Neuronal stem cell (in vitro differentiated cells): ENCODE measurements at regions not wholly inside any gene's neighbourhood (a gene's known extent, or its start where the extent isn't known, plus 50 kb on each side); places are given as distances from the start of the nearest gene placed in this dataset.
A peak's percentile ranks its signal among the peaks of the same experiment; 100 is the strongest.

Source experiments
- DNase-seq: peaks from one replicate; pipeline ENCODE4 v3.0.0-alpha.2; 2013; ENCODE audit warnings: low spot score
- H2AFZ ChIP-seq: one replicate; pipeline ENCODE4 v1.6.1; 2013; ENCODE audit warnings: mild to moderate bottlenecking, low read length, inconsistent platforms
- H2AK5ac ChIP-seq: 2 replicates; pipeline ENCODE4 v1.6.1; 2013; ENCODE audit warnings: low read depth, mild to moderate bottlenecking, inconsistent platforms, low read length, moderate library complexity, mixed read lengths
- H2BK120ac ChIP-seq: 2 replicates; pipeline ENCODE4 v1.6.1; 2013; ENCODE audit warnings: low read depth, mild to moderate bottlenecking, inconsistent platforms, low read length, moderate library complexity, mixed read lengths
- H2BK12ac ChIP-seq: one replicate; pipeline ENCODE4 v1.6.1; 2013; ENCODE audit warnings: low read length, inconsistent platforms
- H2BK15ac ChIP-seq: 2 replicates; pipeline ENCODE4 v1.6.1; 2013; ENCODE audit warnings: mild to moderate bottlenecking, low read length, inconsistent platforms, mixed read lengths
- H2BK5ac ChIP-seq: one replicate; pipeline ENCODE4 v1.6.1; 2013; ENCODE audit warnings: inconsistent platforms, mild to moderate bottlenecking, low read length, moderate library complexity
- H3K14ac ChIP-seq: one replicate; pipeline ENCODE4 v1.6.1; 2013; ENCODE audit warnings: low read length, inconsistent platforms
- H3K18ac ChIP-seq: 2 replicates; pipeline ENCODE4 v1.6.1; 2013; ENCODE audit warnings: low read length, inconsistent platforms
- H3K23ac ChIP-seq: 2 replicates; pipeline ENCODE4 v1.6.1; 2013; ENCODE audit warnings: low read depth, mild to moderate bottlenecking, mixed read lengths, low read length, inconsistent platforms; ENCODE audit not compliant: poor library complexity
- H3K27ac ChIP-seq: replicated peaks from 3 replicates; pipeline ENCODE4 v1.5.1; 2013; ENCODE audit warnings: low read length, inconsistent platforms
- H3K27me3 ChIP-seq, 3 experiments: 2 replicates each; pipeline ENCODE4 v1.6.1; 2013; ENCODE audit warnings: low read length in 3 of 3, mild to moderate bottlenecking in 2 of 3, inconsistent platforms in 1 of 3, low read depth in 1 of 3, mixed read lengths in 1 of 3, moderate library complexity in 1 of 3; ENCODE audit not compliant: control insufficient read depth in 3 of 3, insufficient read depth in 3 of 3
- H3K36me3 ChIP-seq, 2 donors: replicated peaks in 1 of 2; 2 replicates each; pipeline ENCODE4 v1.6.1; 2013; ENCODE audit warnings: low read length in 2 of 2; ENCODE audit not compliant: control insufficient read depth in 2 of 2, insufficient read depth in 2 of 2
- H3K4ac ChIP-seq: 2 replicates; pipeline ENCODE4 v1.6.1; 2013; ENCODE audit warnings: inconsistent platforms, mild to moderate bottlenecking, low read length, moderate library complexity
- H3K4me1 ChIP-seq, 2 donors: 1 replicate in 1 of 2; 2 replicates in 1 of 2; pipeline ENCODE4 v1.6.1; 2013; ENCODE audit warnings: low read length in 2 of 2, low read depth in 1 of 2; ENCODE audit not compliant: control insufficient read depth in 2 of 2, insufficient read depth in 1 of 2
- H3K4me2 ChIP-seq: one replicate; pipeline ENCODE4 v1.6.1; 2013; ENCODE audit warnings: mild to moderate bottlenecking, low read length, inconsistent platforms; ENCODE audit not compliant: insufficient read depth, poor library complexity, severe bottlenecking
- H3K4me3 ChIP-seq, 2 donors: 2 replicates each; pipeline ENCODE4 v1.5.1; 2013; ENCODE audit warnings: low read length in 2 of 2, mild to moderate bottlenecking in 2 of 2, inconsistent platforms in 1 of 2, moderate library complexity in 1 of 2
- H3K79me1 ChIP-seq: one replicate; pipeline ENCODE4 v1.6.1; 2013; ENCODE audit warnings: low read depth, mild to moderate bottlenecking, inconsistent platforms, low read length, moderate library complexity
- H3K9ac ChIP-seq: one replicate; pipeline ENCODE4 v1.6.1; 2013; ENCODE audit warnings: mild to moderate bottlenecking, low read depth, low read length, inconsistent platforms; ENCODE audit not compliant: poor library complexity
- H3K9me3 ChIP-seq, 2 donors: replicated peaks in 1 of 2; 2 replicates each; pipeline versions ENCODE3 to v1.6.1; 2013; ENCODE audit warnings: low read length in 2 of 2, mild to moderate bottlenecking in 2 of 2, inconsistent platforms in 1 of 2, low read depth in 1 of 2, mixed read lengths in 1 of 2, moderate library complexity in 1 of 2; ENCODE audit not compliant: control insufficient read depth in 2 of 2, insufficient read depth in 1 of 2
- H4K8ac ChIP-seq: one replicate; pipeline ENCODE4 v1.6.1; 2013; ENCODE audit warnings: low read depth, mild to moderate bottlenecking, inconsistent platforms, low read length, moderate library complexity
- H4K91ac ChIP-seq: one replicate; pipeline ENCODE4 v1.6.1; 2013; ENCODE audit warnings: low read length, low read depth, mild to moderate bottlenecking, inconsistent platforms; ENCODE audit not compliant: poor library complexity
- WGBS, 2 donors: extraction: QIAGEN DNeasy Blood & Tissue Kit; methylation state at CpG; one replicate each; pipeline ENCODE4 v1.1.7; 2013; ENCODE audit warnings: missing lambda C conversion rate in 2 of 2, mixed read lengths in 1 of 2; ENCODE audit not compliant: insufficient read length in 2 of 2, insufficient replicate concordance in 1 of 2; ENCODE audit errors: extremely low coverage in 2 of 2; 5-methylcytosine and 5-hydroxymethylcytosine counted together

- Histone ChIP-seq H3K4ac (no peak overlapping the region), H4K8ac (no peak overlapping the region), H4K91ac (no peak overlapping the region), H3K18ac (no peak overlapping the region), H3K23ac (no peak overlapping the region), H3K27ac (no peak overlapping the region), H2BK15ac (no peak overlapping the region), H3K27me3 (no peaks in the 10 kb centered on the region), H2BK12ac (no peak overlapping the region), H3K9ac (no peak overlapping the region), H3K79me1 (no peaks in the 10 kb centered on the region), H3K9me3 (peaks cover 0 to 3% of the 10 kb centered on the region in 2 donors), H3K36me3 (no peaks in the 10 kb centered on the region), H2AFZ (no peak overlapping the region), H3K4me1 (no peaks in the 10 kb centered on the region), H2BK5ac (no peak overlapping the region), H2AK5ac (no peak overlapping the region), H3K4me3 (no peak overlapping the region), H3K4me2 (no peak overlapping the region), H3K14ac (no peak overlapping the region), H2BK120ac (no peak overlapping the region)
- no CpG with 5 or more reads among the region's 1 CpG for WGBS, 2 donors
- DNase-seq, result no peak
These were observed 115.8 kb upstream of the LAMA2 start for GRCh38 chr6:128767150-128767549.

GRCh38 chr6:128763599-128764300, 119.2 kb upstream of the LAMA2 start:
- H3K4ac ChIP-seq, result no peak overlapping the region
- no peak overlapping the region for H2BK120ac ChIP-seq
- no peak overlapping the region for H4K8ac ChIP-seq
- H2BK12ac ChIP-seq, result no peak overlapping the region
- H3K9ac ChIP-seq, result no peak overlapping the region
- H2BK5ac ChIP-seq, result no peak overlapping the region
- peaks cover 0 to 5% of the 10 kb centered on the region in 2 donors for H3K9me3 ChIP-seq
- no CpG with 5 or more reads among the region's 2 CpGs for WGBS, 2 donors
- no peak overlapping the region for H4K91ac ChIP-seq
- no peaks in the 10 kb centered on the region for H3K36me3 ChIP-seq
- H3K23ac ChIP-seq, result no peak overlapping the region
- no peaks in the 10 kb centered on the region for H3K27me3 ChIP-seq
- no peak overlapping the region for H3K27ac ChIP-seq
- H3K18ac ChIP-seq, result no peak overlapping the region
- H2AFZ ChIP-seq, result no peak overlapping the region
- H3K14ac ChIP-seq, result no peak overlapping the region
- no peak overlapping the region for H2BK15ac ChIP-seq
- DNase-seq, result no peak
- H2AK5ac ChIP-seq, result no peak overlapping the region
- no peak overlapping the region for H3K4me3 ChIP-seq
- H3K79me1 ChIP-seq, result no peaks in the 10 kb centered on the region
- no peak overlapping the region for H3K4me2 ChIP-seq
- no peaks in the 10 kb centered on the region for H3K4me1 ChIP-seq

- no peak overlapping the region for H3K27ac ChIP-seq
- H2BK5ac ChIP-seq, result no peak overlapping the region
- H3K14ac ChIP-seq, result peak overlapping the region; percentile 31
- no peak overlapping the region for H3K4me2 ChIP-seq
- H3K36me3 ChIP-seq, result no peaks in the 10 kb centered on the region
- H3K4me3 ChIP-seq, result no peak overlapping the region
- WGBS, 2 donors, result no CpG with 5 or more reads among the region's 3 CpGs
- no peaks in the 10 kb centered on the region for H3K27me3 ChIP-seq
- no peak overlapping the region for H2BK120ac ChIP-seq
- H3K79me1 ChIP-seq, result no peaks in the 10 kb centered on the region
- no peak overlapping the region for H3K4ac ChIP-seq
- no peak overlapping the region for H3K18ac ChIP-seq
- H2BK12ac ChIP-seq, result no peak overlapping the region
- H2AFZ ChIP-seq, result no peak overlapping the region
- H3K9me3 ChIP-seq, result peaks cover 0 to 2% of the 10 kb centered on the region in 2 donors
- no peak for DNase-seq
- H2AK5ac ChIP-seq, result no peak overlapping the region
- no peaks in the 10 kb centered on the region for H3K4me1 ChIP-seq
- H4K91ac ChIP-seq, result no peak overlapping the region
- no peak overlapping the region for H3K23ac ChIP-seq
- H4K8ac ChIP-seq, result no peak overlapping the region
- H3K9ac ChIP-seq, result no peak overlapping the region
- H2BK15ac ChIP-seq, result no peak overlapping the region
These were observed 123.0 kb upstream of the LAMA2 start for GRCh38 chr6:128759901-128760300.

GRCh38 chr6:128759447-128759846, 123.5 kb upstream of the LAMA2 start:
- H4K8ac ChIP-seq, result no peak overlapping the region
- no peak overlapping the region for H3K9ac ChIP-seq
- no peaks in the 10 kb centered on the region for H3K36me3 ChIP-seq
- H4K91ac ChIP-seq, result no peak overlapping the region
- no peak overlapping the region for H2AFZ ChIP-seq
- H3K79me1 ChIP-seq, result no peaks in the 10 kb centered on the region
- no peaks in the 10 kb centered on the region for H3K4me1 ChIP-seq
- H3K18ac ChIP-seq, result no peak overlapping the region
- H3K9me3 ChIP-seq, result peaks cover 0 to 2% of the 10 kb centered on the region in 2 donors
- DNase-seq, result no peak
- H2BK5ac ChIP-seq, result no peak overlapping the region
- H2AK5ac ChIP-seq, result no peak overlapping the region
- H2BK12ac ChIP-seq, result no peak overlapping the region
- H3K4ac ChIP-seq, result no peak overlapping the region
- no peak overlapping the region for H3K4me3 ChIP-seq
- H3K14ac ChIP-seq, result no peak overlapping the region
- H3K27me3 ChIP-seq, result no peaks in the 10 kb centered on the region
- H2BK120ac ChIP-seq, result no peak overlapping the region
- H3K23ac ChIP-seq, result no peak overlapping the region
- no peak overlapping the region for H2BK15ac ChIP-seq
- no peak overlapping the region for H3K4me2 ChIP-seq
- H3K27ac ChIP-seq, result no peak overlapping the region
